MM.1S (cell line): ENCODE measurements at regions not wholly inside any gene's neighbourhood (a gene's known extent, or its start where the extent isn't known, plus 50 kb on each side); places are given as distances from the start of the nearest gene placed in this dataset.

Source experiments
- CTCF ChIP-seq: fragments of 300-600 bp; sonication (generic); IDR thresholded peaks from 2 replicates; pipeline ENCODE4 v1.5.1; 2016; ENCODE audit warnings: antibody characterized with exemption, low read length, mixed read lengths
- EZH2 ChIP-seq: fragments of 300-600 bp; sonication (generic); optimal IDR thresholded peaks from 2 replicates; pipeline ENCODE3; 2017; ENCODE audit warnings: low read depth, mild to moderate bottlenecking, antibody characterized with exemption, low read length, mixed read lengths
- EZH2phosphoT487 ChIP-seq: fragments of 300-600 bp; sonication (generic); IDR thresholded peaks from 2 replicates; pipeline ENCODE4 v1.6.1; 2018; ENCODE audit warnings: antibody characterized with exemption, low read length

GRCh38 chr2:175755169-175755568 is 246.9 kb downstream of the LNPK start:
- TF ChIP-seq CTCF = no peak
- TF ChIP-seq EZH2phosphoT487 = no peak
- TF ChIP-seq EZH2 = no peak
